ENCODE measurements at regions not wholly inside any gene's neighbourhood (a gene's known extent, or its start where the extent isn't known, plus 50 kb on each side); places are given as distances from the start of the nearest gene placed in this dataset.

DNA sequence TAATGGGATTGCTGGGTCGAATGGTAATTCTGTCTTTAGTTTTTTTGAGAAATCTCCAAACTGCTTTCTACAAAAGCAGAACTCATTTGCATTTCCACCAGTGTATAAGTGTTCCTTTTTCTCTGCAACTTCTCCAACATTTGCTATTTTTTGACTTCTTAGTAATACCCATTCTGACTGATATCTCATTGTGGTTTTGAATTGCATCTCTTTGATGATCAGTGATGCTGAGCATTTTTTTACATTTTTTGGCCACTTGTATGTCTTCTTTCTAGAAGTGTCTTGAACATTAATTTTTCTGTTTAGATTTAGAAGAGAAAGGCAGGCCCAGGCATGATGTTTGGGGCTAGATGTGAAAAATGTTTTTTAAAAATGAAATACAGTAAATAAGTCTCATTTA, 553.1 kb upstream of the MAN1A1 start:
- TF ChIP-seq, protein P1, sequence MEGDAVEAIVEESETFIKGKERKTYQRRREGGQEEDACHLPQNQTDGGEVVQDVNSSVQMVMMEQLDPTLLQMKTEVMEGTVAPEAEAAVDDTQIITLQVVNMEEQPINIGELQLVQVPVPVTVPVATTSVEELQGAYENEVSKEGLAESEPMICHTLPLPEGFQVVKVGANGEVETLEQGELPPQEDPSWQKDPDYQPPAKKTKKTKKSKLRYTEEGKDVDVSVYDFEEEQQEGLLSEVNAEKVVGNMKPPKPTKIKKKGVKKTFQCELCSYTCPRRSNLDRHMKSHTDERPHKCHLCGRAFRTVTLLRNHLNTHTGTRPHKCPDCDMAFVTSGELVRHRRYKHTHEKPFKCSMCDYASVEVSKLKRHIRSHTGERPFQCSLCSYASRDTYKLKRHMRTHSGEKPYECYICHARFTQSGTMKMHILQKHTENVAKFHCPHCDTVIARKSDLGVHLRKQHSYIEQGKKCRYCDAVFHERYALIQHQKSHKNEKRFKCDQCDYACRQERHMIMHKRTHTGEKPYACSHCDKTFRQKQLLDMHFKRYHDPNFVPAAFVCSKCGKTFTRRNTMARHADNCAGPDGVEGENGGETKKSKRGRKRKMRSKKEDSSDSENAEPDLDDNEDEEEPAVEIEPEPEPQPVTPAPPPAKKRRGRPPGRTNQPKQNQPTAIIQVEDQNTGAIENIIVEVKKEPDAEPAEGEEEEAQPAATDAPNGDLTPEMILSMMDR (IDR thresholded peaks at IDR 0.05), result no peak
- TF ChIP-seq POLR2A (IDR thresholded peaks at IDR 0.05), result no peak

Measured in Peyer's patch (tissue), 4 donors.